SK-N-SH (cell line): ENCODE measurements at regions not wholly inside any gene's neighbourhood (a gene's known extent, or its start where the extent isn't known, plus 50 kb on each side); places are given as distances from the start of the nearest gene placed in this dataset.

ENCODE experiments used
- CTCF ChIA-PET: fragments of 300-600, 350-600 bp; formaldehyde crosslinking; extraction: SDS; loops from one replicate; lab custom pipeline; 2021; lab: Yijun Ruan, JAX
- POLR2A ChIA-PET: fragments of 350-600 bp; sonication (Branson Sonifier 250); formaldehyde crosslinking; extraction: SDS; loops from one replicate; lab custom pipeline; 2020; ENCODE audit warnings: antibody characterized with exemption, inconsistent platforms; lab: Yijun Ruan, JAX
- DNase-seq: peaks from one replicate; pipeline ENCODE4 v3.0.0; 2012
- H2AFZ ChIP-seq: fragments of 200-600 bp; sonication (generic); 2 replicates; pipeline ENCODE4 v1.8.1; 2016; ENCODE audit warnings: antibody characterized with exemption, mild to moderate bottlenecking, low read depth
- H3F3A ChIP-seq: fragments of 200-600 bp; sonication (generic); replicated peaks from 2 replicates; pipeline ENCODE3; 2016; ENCODE audit warnings: antibody characterized with exemption, mild to moderate bottlenecking; ENCODE audit not compliant: insufficient read depth
- H3K27ac ChIP-seq, 2 experiments: fragments of 200-500 bp in 1 of 2; fragments of 200-600 bp in 1 of 2; sonication (Bioruptor generic) in 1 of 2; sonication (generic), shearing (Covaris generic) in 1 of 2; 2 replicates each; pipeline versions ENCODE4 v1.5.1 to v1.6.1; 2014 to 2016; ENCODE audit warnings: low read depth in 2 of 2, inconsistent platforms in 1 of 2, low read length in 1 of 2, mild to moderate bottlenecking in 1 of 2, mixed read lengths in 1 of 2
- H3K27me3 ChIP-seq: fragments of 200-600 bp; sonication (generic), shearing (Covaris generic); 2 replicates; pipeline ENCODE4 v1.6.1; 2016; ENCODE audit warnings: mixed run types; ENCODE audit not compliant: insufficient read depth
- H3K36me3 ChIP-seq, 2 experiments: fragments of 200-500 bp in 1 of 2; fragments of 200-600 bp in 1 of 2; sonication (Bioruptor generic) in 1 of 2; sonication (generic) in 1 of 2; replicated peaks in 1 of 2; 2 replicates each; pipeline versions ENCODE3 to v1.5.1; 2014 to 2016; ENCODE audit warnings: low read length in 1 of 2, mild to moderate bottlenecking in 1 of 2; ENCODE audit not compliant: insufficient read depth in 2 of 2, control insufficient read depth in 1 of 2
- H3K4me1 ChIP-seq, 2 experiments: fragments of 200-500 bp in 1 of 2; fragments of 200-600 bp in 1 of 2; sonication (Bioruptor generic) in 1 of 2; sonication (generic), shearing (Covaris generic) in 1 of 2; 2 replicates each; pipeline versions ENCODE4 v1.5.1 to v1.6.1; 2014 to 2016; ENCODE audit warnings: low read depth in 1 of 2, low read length in 1 of 2, mixed run types in 1 of 2; ENCODE audit not compliant: insufficient read depth in 2 of 2, control insufficient read depth in 1 of 2
- H3K4me2 ChIP-seq: fragments of 200-600 bp; sonication (generic), shearing (Covaris generic); 2 replicates; pipeline ENCODE4 v1.6.1; 2017; ENCODE audit warnings: mixed run types
- H3K4me3 ChIP-seq, 2 experiments: fragments of 200-500 bp in 1 of 2; fragments of 200-600 bp in 1 of 2; sonication (Bioruptor generic) in 1 of 2; sonication (generic), shearing (Covaris generic) in 1 of 2; 2 replicates each; pipeline versions ENCODE4 v1.5.1 to v1.8.1; 2014 to 2016; ENCODE audit warnings: low read depth in 2 of 2, inconsistent platforms in 1 of 2, low read length in 1 of 2, mild to moderate bottlenecking in 1 of 2, mixed read lengths in 1 of 2, moderate library complexity in 1 of 2
- H3K79me2 ChIP-seq: fragments of 200-600 bp; sonication (generic); 2 replicates; pipeline ENCODE4 v1.8.1; 2017; ENCODE audit warnings: mild to moderate bottlenecking; ENCODE audit not compliant: insufficient read depth
- H3K9ac ChIP-seq: fragments of 200-600 bp; sonication (generic); 2 replicates; pipeline ENCODE4 v1.6.1; 2017; ENCODE audit warnings: mixed run types
- H3K9me2 ChIP-seq: fragments of 200-600 bp; sonication (generic); 2 replicates; pipeline ENCODE4 v1.6.1; 2017; ENCODE audit warnings: mixed run types
- H3K9me3 ChIP-seq: fragments of 200-600 bp; sonication (generic); 2 replicates; pipeline ENCODE4 v1.6.1; 2017; ENCODE audit warnings: mixed run types, mild to moderate bottlenecking, moderate library complexity
- H4K20me1 ChIP-seq: fragments of 200-600 bp; sonication (generic); 2 replicates; pipeline ENCODE4 v1.6.1; 2017; ENCODE audit warnings: mild to moderate bottlenecking, mixed run types; ENCODE audit not compliant: insufficient read depth
- EP300 ChIP-seq, 2 experiments: IDR thresholded peaks; 2 replicates each; pipeline versions ENCODE4 v1.4.0 to v1.6.1; 2012; ENCODE audit warnings: borderline replicate concordance in 1 of 2, low read depth in 1 of 2, low read length in 1 of 2
- FOXJ3 ChIP-seq: sonication (generic); formaldehyde crosslinking; IDR thresholded peaks from 2 replicates; pipeline ENCODE4 v1.5.1; 2020; ENCODE audit warnings: mild to moderate bottlenecking, missing genetic modification reagents
- JUND ChIP-seq: IDR thresholded peaks from 2 replicates; pipeline ENCODE4 v1.4.0; 2012
- MEF2A ChIP-seq: IDR thresholded peaks from 2 replicates; pipeline ENCODE4 v1.4.0; 2012; ENCODE audit warnings: low read depth, borderline replicate concordance
- RAD21 ChIP-seq: IDR thresholded peaks from 2 replicates; pipeline ENCODE4 v1.6.1; 2012; ENCODE audit warnings: mild to moderate bottlenecking, low read length
- RXRA ChIP-seq: IDR thresholded peaks from 2 replicates; pipeline ENCODE4 v1.4.0; 2012; ENCODE audit warnings: low read depth, mild to moderate bottlenecking, borderline replicate concordance
- WGBS: methylation state at CpG from one replicate; pipeline ENCODE4 v1.1.6; 2017; ENCODE audit warnings: low lambda C conversion rate; 5-methylcytosine and 5-hydroxymethylcytosine counted together
- TF ChIP-seq, protein P1 (sequence below): IDR thresholded peaks from 2 replicates; pipeline ENCODE4 v1.4.0; 2012; ENCODE audit warnings: low read depth, borderline replicate concordance
- TF ChIP-seq, protein P2 (sequence below): IDR thresholded peaks from 2 replicates; pipeline ENCODE4 v1.4.0; 2012; ENCODE audit warnings: low read depth, borderline replicate concordance
- TF ChIP-seq, protein P3 (sequence below): IDR thresholded peaks from 2 replicates; pipeline ENCODE4 v1.4.0; 2012; ENCODE audit warnings: low read depth
- TF ChIP-seq, protein P4 (sequence below): IDR thresholded peaks from 2 replicates; pipeline ENCODE4; 2012

DNA sequence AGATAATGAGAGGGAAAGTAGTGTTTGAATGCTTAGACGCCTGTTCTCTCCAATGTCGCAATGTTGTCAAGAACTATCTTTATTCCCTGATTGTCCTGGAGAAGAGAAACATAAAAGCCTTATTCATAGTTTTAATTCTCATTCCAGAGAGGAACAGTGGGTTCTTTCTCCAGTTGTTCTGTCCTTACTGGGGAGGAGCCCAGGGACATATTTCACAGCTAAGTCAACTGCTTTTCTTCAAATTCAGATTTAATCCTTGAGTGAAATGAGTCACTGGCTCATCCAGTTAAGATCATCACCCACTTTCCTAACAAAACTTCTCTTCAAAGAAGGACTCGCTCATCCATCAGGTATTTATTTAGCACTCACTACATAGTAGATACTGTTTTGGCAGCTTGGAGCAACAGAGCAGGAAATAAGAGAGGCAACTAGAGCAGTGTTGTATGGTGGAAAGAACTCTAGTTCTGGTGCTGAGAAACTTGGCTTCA lies 365.7 kb upstream of the USP24 start (continued):
- TF ChIP-seq, protein P1, sequence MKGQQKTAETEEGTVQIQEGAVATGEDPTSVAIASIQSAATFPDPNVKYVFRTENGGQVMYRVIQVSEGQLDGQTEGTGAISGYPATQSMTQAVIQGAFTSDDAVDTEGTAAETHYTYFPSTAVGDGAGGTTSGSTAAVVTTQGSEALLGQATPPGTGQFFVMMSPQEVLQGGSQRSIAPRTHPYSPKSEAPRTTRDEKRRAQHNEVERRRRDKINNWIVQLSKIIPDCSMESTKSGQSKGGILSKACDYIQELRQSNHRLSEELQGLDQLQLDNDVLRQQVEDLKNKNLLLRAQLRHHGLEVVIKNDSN: no peak
- peak; percentile 46; the same call in 1 of the 2 replicates for TF ChIP-seq RXRA
- TF ChIP-seq EP300 (IDR thresholded peaks at IDR 0.05; ENCODE audit: borderline replicate concordance in 1 of 2, low read depth in 1 of 2, low read length in 1 of 2): peak; percentile 43 to 84; a peak in 3 of 4 replicates
- TF ChIP-seq MEF2A: no peak; the same call in 1 of the 2 replicates
- TF ChIP-seq, protein P2, sequence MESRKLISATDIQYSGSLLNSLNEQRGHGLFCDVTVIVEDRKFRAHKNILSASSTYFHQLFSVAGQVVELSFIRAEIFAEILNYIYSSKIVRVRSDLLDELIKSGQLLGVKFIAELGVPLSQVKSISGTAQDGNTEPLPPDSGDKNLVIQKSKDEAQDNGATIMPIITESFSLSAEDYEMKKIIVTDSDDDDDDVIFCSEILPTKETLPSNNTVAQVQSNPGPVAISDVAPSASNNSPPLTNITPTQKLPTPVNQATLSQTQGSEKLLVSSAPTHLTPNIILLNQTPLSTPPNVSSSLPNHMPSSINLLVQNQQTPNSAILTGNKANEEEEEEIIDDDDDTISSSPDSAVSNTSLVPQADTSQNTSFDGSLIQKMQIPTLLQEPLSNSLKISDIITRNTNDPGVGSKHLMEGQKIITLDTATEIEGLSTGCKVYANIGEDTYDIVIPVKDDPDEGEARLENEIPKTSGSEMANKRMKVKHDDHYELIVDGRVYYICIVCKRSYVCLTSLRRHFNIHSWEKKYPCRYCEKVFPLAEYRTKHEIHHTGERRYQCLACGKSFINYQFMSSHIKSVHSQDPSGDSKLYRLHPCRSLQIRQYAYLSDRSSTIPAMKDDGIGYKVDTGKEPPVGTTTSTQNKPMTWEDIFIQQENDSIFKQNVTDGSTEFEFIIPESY: no peak
- no peak for TF ChIP-seq RAD21
- TF ChIP-seq FOXJ3 (CRISPR knock-in tag): no peak

DNA sequence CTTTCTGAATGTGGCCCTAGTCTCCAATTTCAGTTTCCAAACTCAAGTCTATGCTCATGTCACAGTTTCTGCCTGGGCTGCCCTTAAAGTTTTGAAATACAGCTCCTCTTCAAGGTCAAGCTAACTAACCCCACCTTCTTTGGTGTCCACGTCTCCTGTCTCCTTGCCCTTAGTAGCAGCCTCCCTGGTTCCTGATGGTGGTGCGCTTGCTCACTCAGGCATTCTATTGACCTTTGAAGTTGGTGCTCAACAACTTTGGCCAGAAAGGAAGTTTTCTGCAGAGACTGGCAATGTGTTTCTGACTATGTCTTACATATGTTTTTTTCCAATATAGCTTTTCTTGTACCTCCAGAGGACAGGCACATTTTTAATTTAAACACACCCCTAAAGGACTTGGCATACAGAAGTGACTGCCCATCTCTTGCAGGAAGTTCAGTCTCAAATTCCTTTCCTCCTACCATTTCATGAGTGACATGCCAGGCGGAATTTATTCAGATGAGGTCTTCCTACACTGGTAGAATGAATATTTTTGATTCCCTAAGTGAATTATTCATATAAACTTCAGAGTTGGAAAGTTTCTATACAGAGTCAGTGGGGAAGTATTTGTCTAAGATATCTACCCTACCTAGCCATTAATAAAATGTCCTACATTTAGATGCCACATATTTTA lies 364.3 kb upstream of the USP24 start:
- Histone ChIP-seq H3K27ac (peak overlapping the region in 1 of 2 experiments; percentile 86; a peak in 1 of 4 replicates), H3K4me1 (peaks cover 18% of the 10 kb centered on the region in 2 experiments), H3K9me2 (no peaks in the 10 kb centered on the region), H3K27me3 (no peaks in the 10 kb centered on the region), H3K79me2 (no peaks in the 10 kb centered on the region), H3K36me3 (no peaks in the 10 kb centered on the region), H2AFZ (no peak overlapping the region), H3K9me3 (no peaks in the 10 kb centered on the region), H3F3A (peaks cover 20% of the 10 kb centered on the region), H3K4me2 (no peak overlapping the region), H3K9ac (no peak overlapping the region), H3K4me3 (no peak overlapping the region), H4K20me1 (no peaks in the 10 kb centered on the region)
- DNase-seq: no peak
- WGBS: 90% methylated on average over 3 of the region's 3 CpGs
- POLR2A ChIA-PET: no interaction called here
- no peak for TF ChIP-seq JUND
- TF ChIP-seq, protein P3, sequence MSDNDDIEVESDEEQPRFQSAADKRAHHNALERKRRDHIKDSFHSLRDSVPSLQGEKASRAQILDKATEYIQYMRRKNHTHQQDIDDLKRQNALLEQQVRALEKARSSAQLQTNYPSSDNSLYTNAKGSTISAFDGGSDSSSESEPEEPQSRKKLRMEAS: no peak
- TF ChIP-seq, protein P4, sequence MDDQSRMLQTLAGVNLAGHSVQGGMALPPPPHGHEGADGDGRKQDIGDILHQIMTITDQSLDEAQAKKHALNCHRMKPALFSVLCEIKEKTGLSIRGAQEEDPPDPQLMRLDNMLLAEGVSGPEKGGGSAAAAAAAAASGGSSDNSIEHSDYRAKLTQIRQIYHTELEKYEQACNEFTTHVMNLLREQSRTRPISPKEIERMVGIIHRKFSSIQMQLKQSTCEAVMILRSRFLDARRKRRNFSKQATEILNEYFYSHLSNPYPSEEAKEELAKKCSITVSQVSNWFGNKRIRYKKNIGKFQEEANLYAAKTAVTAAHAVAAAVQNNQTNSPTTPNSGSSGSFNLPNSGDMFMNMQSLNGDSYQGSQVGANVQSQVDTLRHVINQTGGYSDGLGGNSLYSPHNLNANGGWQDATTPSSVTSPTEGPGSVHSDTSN: peak; percentile 32; the same call in 1 of the 2 replicates
- TF ChIP-seq, protein P1: no peak
- CTCF ChIA-PET: no interaction called here
